IMR-90 (cell line): ENCODE measurements at regions not wholly inside any gene's neighbourhood (a gene's known extent, or its start where the extent isn't known, plus 50 kb on each side); places are given as distances from the start of the nearest gene placed in this dataset.

Experiments used
- ATAC-seq: fragments of 200-7000 bp; cut with Tn5 transposase; 2 replicates; pipeline ENCODE4 v1.9.1; 2020; ENCODE audit warnings: low read depth, mild to moderate bottlenecking, moderate library complexity
- BruUV-seq: library from RNA; stranded (reverse); fragments of 400-500 nt; replicated peaks from 2 replicates; lab custom pipeline; 2021; lab: Mats Ljungman, UMichigan
- CTCF ChIA-PET: fragments of 300-600 bp; formaldehyde crosslinking; extraction: SDS; loops from one replicate; lab custom pipeline; 2021; ENCODE audit warnings: antibody characterized with exemption; lab: Yijun Ruan, JAX
- POLR2A ChIA-PET: fragments of 300-600 bp; sonication (Branson Sonifier 250); formaldehyde crosslinking; loops from one replicate; lab custom pipeline; 2022; ENCODE audit warnings: antibody characterized with exemption; ENCODE audit not compliant: unreplicated experiment; lab: Charles Lee
- DNase-seq: peaks from one replicate; pipeline ENCODE4 v3.0.0; 2013
- H2AFZ ChIP-seq: replicated peaks from 2 replicates; pipeline ENCODE3; 2013; ENCODE audit warnings: low read length, mild to moderate bottlenecking; ENCODE audit not compliant: poor library complexity
- H2AK5ac ChIP-seq: 2 replicates; pipeline ENCODE4 v1.6.1; 2013; ENCODE audit warnings: low read depth, low read length, inconsistent platforms
- H2AK9ac ChIP-seq: replicated peaks from 2 replicates; pipeline ENCODE3; 2013; ENCODE audit warnings: mild to moderate bottlenecking, low read depth, low read length, moderate library complexity; ENCODE audit not compliant: poor library complexity
- H2BK120ac ChIP-seq: 2 replicates; pipeline ENCODE4 v1.6.1; 2013; ENCODE audit warnings: low read depth, low read length, inconsistent platforms
- H2BK15ac ChIP-seq: 3 replicates; pipeline ENCODE4 v1.6.1; 2013; ENCODE audit warnings: low read depth, low read length, inconsistent platforms
- H2BK20ac ChIP-seq: 2 replicates; pipeline ENCODE4 v1.6.1; 2013; ENCODE audit warnings: low read depth, mild to moderate bottlenecking, inconsistent platforms, low read length, moderate library complexity
- H2BK5ac ChIP-seq: 2 replicates; pipeline ENCODE4 v1.6.1; 2013; ENCODE audit warnings: mild to moderate bottlenecking, low read depth, low read length, inconsistent platforms; ENCODE audit not compliant: poor library complexity, severe bottlenecking
- H3K14ac ChIP-seq: replicated peaks from 2 replicates; pipeline ENCODE4 v1.6.1; 2013; ENCODE audit warnings: low read depth, low read length, inconsistent platforms
- H3K18ac ChIP-seq: 2 replicates; pipeline ENCODE4 v1.6.1; 2013; ENCODE audit warnings: low read depth, low read length, control low read depth
- H3K23ac ChIP-seq: 2 replicates; pipeline ENCODE4 v1.6.1; 2013; ENCODE audit warnings: low read depth, low read length, inconsistent platforms
- H3K27ac ChIP-seq: 2 replicates; pipeline ENCODE4 v1.5.1; 2013; ENCODE audit warnings: mild to moderate bottlenecking, control low read depth, low read length; ENCODE audit not compliant: insufficient read depth
- H3K27me3 ChIP-seq: 2 replicates; pipeline ENCODE4 v1.6.1; 2013; ENCODE audit warnings: low read length; ENCODE audit not compliant: control insufficient read depth, insufficient read depth
- H3K36me3 ChIP-seq: 2 replicates; pipeline ENCODE4 v1.6.1; 2013; ENCODE audit warnings: low read length, mixed read lengths; ENCODE audit not compliant: control insufficient read depth, insufficient read depth
- H3K4ac ChIP-seq: 2 replicates; pipeline ENCODE4 v1.6.1; 2013; ENCODE audit warnings: low read depth, low read length, inconsistent platforms
- H3K4me1 ChIP-seq: 2 replicates; pipeline ENCODE4 v1.6.1; 2013; ENCODE audit warnings: low read length, mixed read lengths; ENCODE audit not compliant: control insufficient read depth, insufficient read depth
- H3K4me2 ChIP-seq: 2 replicates; pipeline ENCODE4 v1.6.1; 2013; ENCODE audit warnings: low read depth, mild to moderate bottlenecking, control low read depth, low read length, moderate library complexity
- H3K4me3 ChIP-seq: 2 replicates; pipeline ENCODE4 v1.5.1; 2013; ENCODE audit warnings: low read depth, mild to moderate bottlenecking, control low read depth, low read length, moderate library complexity; ENCODE audit not compliant: insufficient read depth
- H3K56ac ChIP-seq: 2 replicates; pipeline ENCODE4 v1.6.1; 2013; ENCODE audit warnings: low read length, inconsistent platforms; ENCODE audit not compliant: insufficient read depth; ENCODE audit errors: extremely low read depth
- H3K79me1 ChIP-seq, 2 experiments: 2 replicates each; pipeline ENCODE4 v1.6.1; 2013; ENCODE audit warnings: low read length in 2 of 2, inconsistent platforms in 1 of 2, low read depth in 1 of 2
- H3K9ac ChIP-seq: 2 replicates; pipeline ENCODE4 v1.6.1; 2013; ENCODE audit warnings: low read depth, low read length, control low read depth
- H3K9me1 ChIP-seq: 2 replicates; pipeline ENCODE4 v1.6.1; 2013; ENCODE audit warnings: low read length, inconsistent platforms; ENCODE audit not compliant: insufficient read depth
- H3K9me3 ChIP-seq: 2 replicates; pipeline ENCODE4 v1.6.1; 2013; ENCODE audit warnings: low read length; ENCODE audit not compliant: control insufficient read depth, insufficient read depth
- H4K20me1 ChIP-seq: 2 replicates; pipeline ENCODE4 v1.6.1; 2013; ENCODE audit warnings: low read length, inconsistent platforms; ENCODE audit not compliant: insufficient read depth
- H4K5ac ChIP-seq: 2 replicates; pipeline ENCODE4 v1.6.1; 2013; ENCODE audit warnings: mild to moderate bottlenecking, low read depth, low read length, control low read depth
- H4K8ac ChIP-seq, 2 experiments: 2 replicates each; pipeline ENCODE4 v1.6.1; 2013; ENCODE audit warnings: low read depth in 2 of 2, low read length in 2 of 2, control low read depth in 1 of 2, inconsistent platforms in 1 of 2
- H4K91ac ChIP-seq: 2 replicates; pipeline ENCODE4 v1.6.1; 2013; ENCODE audit warnings: low read depth, low read length, inconsistent platforms; ENCODE audit not compliant: insufficient read depth
- BHLHE40 ChIP-seq: fragments of 150-350 bp; IDR thresholded peaks from 2 replicates; pipeline ENCODE4 v1.6.1; 2016; ENCODE audit warnings: mild to moderate bottlenecking, low read depth, low read length
- CHD1 ChIP-seq: IDR thresholded peaks from 2 replicates; pipeline ENCODE4 v1.6.1; 2012; ENCODE audit warnings: low read depth, low read length, improper control_type of control experiment
- MAZ ChIP-seq: IDR thresholded peaks from 2 replicates; pipeline ENCODE4 v1.6.1; 2012; ENCODE audit warnings: low read depth, mild to moderate bottlenecking, low read length, improper control_type of control experiment, moderate library complexity, borderline replicate concordance
- POLR2A ChIP-seq: IDR thresholded peaks from 2 replicates; pipeline ENCODE4 v1.6.1; 2012; ENCODE audit warnings: mild to moderate bottlenecking, low read depth, low read length
- RAD21 ChIP-seq: IDR thresholded peaks from 2 replicates; pipeline ENCODE4 v1.6.1; 2012; ENCODE audit warnings: low read length, improper control_type of control experiment
- RCOR1 ChIP-seq: IDR thresholded peaks from 2 replicates; pipeline ENCODE4 v1.6.1; 2012; ENCODE audit warnings: mild to moderate bottlenecking, low read length, improper control_type of control experiment; ENCODE audit not compliant: insufficient replicate concordance
- USF2 ChIP-seq: fragments of 150-350 bp; IDR thresholded peaks from 2 replicates; pipeline ENCODE4 v1.6.1; 2017; ENCODE audit warnings: mild to moderate bottlenecking, antibody characterized with exemption, low read length, low read depth
- WGBS, 2 experiments: methylation state at CpG; one replicate each; pipeline versions ENCODE4 v1.1.5 to v1.1.7; 2013; ENCODE audit warnings: missing lambda C conversion rate in 2 of 2; ENCODE audit not compliant: insufficient read length in 1 of 2; ENCODE audit errors: extremely low coverage in 2 of 2; 5-methylcytosine and 5-hydroxymethylcytosine counted together
- dilution Hi-C: fragments of 300-500 bp; cut with HindIII; formaldehyde crosslinking; loops from one replicate; pipeline ENCODE4 v1.14.3; 2018; ENCODE audit warnings: low sequenced_read_pairs; ENCODE audit not compliant: unreplicated experiment
- in situ Hi-C: fragments of 300-500 bp; cut with MboI; formaldehyde crosslinking; loops from 3 replicates; pipeline ENCODE4 v1.14.3; 2019; ENCODE audit warnings: low sequenced_read_pairs, inconsistent platforms, mixed read lengths
- intact Hi-C: fragments of 100-400 bp; cut with micrococcal nuclease; formaldehyde crosslinking; loops from 2 replicates; pipeline ENCODE4 v1.10.0; 2022
- TF ChIP-seq, protein P1 (sequence below): conservative IDR thresholded peaks from 2 replicates; pipeline ENCODE4 v1.5.1; 2012; ENCODE audit warnings: mild to moderate bottlenecking, low read depth, low read length, improper control_type of control experiment

- no peaks in the 10 kb centered on the region for H3K27me3 ChIP-seq
- no peak overlapping the region for H3K14ac ChIP-seq
- dilution Hi-C loops (no loop called here), in situ Hi-C loops (loop anchor here (25.0 kb wide), 1 partner anchor 108 kb away; no protein-coding TSS in a partner anchor), intact Hi-C loops (no loop called here)
- no peak for ATAC-seq
- BruUV-seq = no TSS peak
- H2BK120ac ChIP-seq = no peak overlapping the region
- no peaks in the 10 kb centered on the region for H3K9me1 ChIP-seq
- H2AK5ac ChIP-seq = no peak overlapping the region
- no peak overlapping the region for H3K18ac ChIP-seq
- no peak for DNase-seq
- no peaks in the 10 kb centered on the region for H3K4me1 ChIP-seq
- 0 out of 2 replicates have a peak, but pooled peaks cover 3% of the 10 kb centered on the region for H3K9me3 ChIP-seq
- no peak overlapping the region for H2BK5ac ChIP-seq
- no peak overlapping the region for H3K4me2 ChIP-seq
- H3K27ac ChIP-seq = no peak overlapping the region
- H2BK15ac ChIP-seq = no peak overlapping the region
- no CpG with 5 or more reads among the region's 1 CpG for WGBS, 2 experiments
- H4K8ac ChIP-seq = no peak overlapping the region
- no peak overlapping the region for H2AK9ac ChIP-seq
- TF ChIP-seq, protein P1, sequence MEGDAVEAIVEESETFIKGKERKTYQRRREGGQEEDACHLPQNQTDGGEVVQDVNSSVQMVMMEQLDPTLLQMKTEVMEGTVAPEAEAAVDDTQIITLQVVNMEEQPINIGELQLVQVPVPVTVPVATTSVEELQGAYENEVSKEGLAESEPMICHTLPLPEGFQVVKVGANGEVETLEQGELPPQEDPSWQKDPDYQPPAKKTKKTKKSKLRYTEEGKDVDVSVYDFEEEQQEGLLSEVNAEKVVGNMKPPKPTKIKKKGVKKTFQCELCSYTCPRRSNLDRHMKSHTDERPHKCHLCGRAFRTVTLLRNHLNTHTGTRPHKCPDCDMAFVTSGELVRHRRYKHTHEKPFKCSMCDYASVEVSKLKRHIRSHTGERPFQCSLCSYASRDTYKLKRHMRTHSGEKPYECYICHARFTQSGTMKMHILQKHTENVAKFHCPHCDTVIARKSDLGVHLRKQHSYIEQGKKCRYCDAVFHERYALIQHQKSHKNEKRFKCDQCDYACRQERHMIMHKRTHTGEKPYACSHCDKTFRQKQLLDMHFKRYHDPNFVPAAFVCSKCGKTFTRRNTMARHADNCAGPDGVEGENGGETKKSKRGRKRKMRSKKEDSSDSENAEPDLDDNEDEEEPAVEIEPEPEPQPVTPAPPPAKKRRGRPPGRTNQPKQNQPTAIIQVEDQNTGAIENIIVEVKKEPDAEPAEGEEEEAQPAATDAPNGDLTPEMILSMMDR = no peak
- TF ChIP-seq POLR2A (no peak), CHD1 (no peak), USF2 (no peak), RAD21 (no peak), MAZ (no peak), BHLHE40 (no peak), RCOR1 (no peak)
- no peak overlapping the region for H3K23ac ChIP-seq
- H4K5ac ChIP-seq = no peak overlapping the region
- no peak overlapping the region for H2BK20ac ChIP-seq
- H3K56ac ChIP-seq = no peak overlapping the region
- no peak overlapping the region for H3K9ac ChIP-seq
- no peak overlapping the region for H4K91ac ChIP-seq
- no peak overlapping the region for H2AFZ ChIP-seq
- no peak overlapping the region for H3K4ac ChIP-seq
- H4K20me1 ChIP-seq = no peaks in the 10 kb centered on the region
- no peaks in the 10 kb centered on the region for H3K36me3 ChIP-seq
- H3K79me1 ChIP-seq = no peaks in the 10 kb centered on the region
- ChIA-PET CTCF (no interaction called here), POLR2A (no interaction called here)
- H3K4me3 ChIP-seq = no peak overlapping the region
These were observed 574.4 kb upstream of the SUCLG2 start for GRCh38 chr3:68228856-68229255.
